HL-60 (cell line): ENCODE measurements at regions not wholly inside any gene's neighbourhood (a gene's known extent, or its start where the extent isn't known, plus 50 kb on each side); places are given as distances from the start of the nearest gene placed in this dataset.

Experiments used
- DNase-seq, 2 experiments: peaks; one replicate each; pipeline ENCODE4 v3.0.0-alpha.2; 2010 to 2020; ENCODE audit warnings: low read depth in 1 of 2, low spot score in 1 of 2
- H3K27ac ChIP-seq: fragments of 250-450 bp; sonication (Bioruptor Pico); replicated peaks from 2 replicates; pipeline ENCODE4 v1.5.1; 2020; ENCODE audit warnings: mild to moderate bottlenecking, moderate library complexity
- H3K27me3 ChIP-seq: fragments of 250-450 bp; sonication (Bioruptor Pico); 2 replicates; pipeline ENCODE4 v1.5.1; 2021; ENCODE audit warnings: mild to moderate bottlenecking, moderate library complexity; ENCODE audit not compliant: insufficient read depth, poor library complexity, severe bottlenecking
- H3K4me3 ChIP-seq: replicated peaks from 2 replicates; pipeline ENCODE4 v1.5.1; 2011; ENCODE audit warnings: mild to moderate bottlenecking, control low read depth, low read length; ENCODE audit not compliant: insufficient read depth
- GABPA ChIP-seq: IDR thresholded peaks from 2 replicates; pipeline ENCODE4 v1.6.1; 2012; ENCODE audit warnings: low read depth
- POLR2AphosphoS5 ChIP-seq: IDR thresholded peaks from 2 replicates; pipeline ENCODE4 v1.6.1; 2012; ENCODE audit warnings: low read depth
- SPI1 ChIP-seq: IDR thresholded peaks from 2 replicates; pipeline ENCODE4 v1.6.1; 2012; ENCODE audit warnings: low read depth, mild to moderate bottlenecking, borderline replicate concordance
- TF ChIP-seq, protein P1 (sequence below): IDR thresholded peaks from one replicate; pipeline ENCODE4 v1.5.1; 2011; ENCODE audit warnings: low read length, control low read depth, inconsistent platforms; ENCODE audit not compliant: insufficient read depth
- TF ChIP-seq, protein P2 (sequence below): IDR thresholded peaks from 2 replicates; pipeline ENCODE4 v1.6.1; 2012; ENCODE audit warnings: low read depth; ENCODE audit not compliant: insufficient replicate concordance

DNA sequence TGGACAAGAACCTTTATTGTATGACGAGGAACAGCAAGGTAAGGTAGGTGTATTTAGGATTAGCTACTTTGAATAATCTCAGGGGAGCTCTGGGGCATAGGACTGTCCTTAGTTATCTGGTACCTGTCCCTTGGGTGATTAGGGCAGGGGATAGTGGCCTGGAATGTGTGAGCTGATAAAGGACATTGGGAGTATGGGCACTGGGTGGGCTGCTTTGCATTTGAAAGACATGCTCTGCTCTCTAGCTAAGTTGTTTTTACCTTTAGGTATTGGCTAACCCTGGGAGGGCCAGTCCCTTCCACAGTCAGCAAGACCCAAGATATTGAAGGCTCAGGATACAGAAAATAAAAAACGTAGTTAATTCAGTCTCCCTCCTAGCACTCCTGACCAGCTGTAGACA lies 282.8 kb upstream of the C9orf72 start:
- TF ChIP-seq SPI1 (no peak), GABPA (no peak), POLR2AphosphoS5 (no peak)
- TF ChIP-seq, protein P1, sequence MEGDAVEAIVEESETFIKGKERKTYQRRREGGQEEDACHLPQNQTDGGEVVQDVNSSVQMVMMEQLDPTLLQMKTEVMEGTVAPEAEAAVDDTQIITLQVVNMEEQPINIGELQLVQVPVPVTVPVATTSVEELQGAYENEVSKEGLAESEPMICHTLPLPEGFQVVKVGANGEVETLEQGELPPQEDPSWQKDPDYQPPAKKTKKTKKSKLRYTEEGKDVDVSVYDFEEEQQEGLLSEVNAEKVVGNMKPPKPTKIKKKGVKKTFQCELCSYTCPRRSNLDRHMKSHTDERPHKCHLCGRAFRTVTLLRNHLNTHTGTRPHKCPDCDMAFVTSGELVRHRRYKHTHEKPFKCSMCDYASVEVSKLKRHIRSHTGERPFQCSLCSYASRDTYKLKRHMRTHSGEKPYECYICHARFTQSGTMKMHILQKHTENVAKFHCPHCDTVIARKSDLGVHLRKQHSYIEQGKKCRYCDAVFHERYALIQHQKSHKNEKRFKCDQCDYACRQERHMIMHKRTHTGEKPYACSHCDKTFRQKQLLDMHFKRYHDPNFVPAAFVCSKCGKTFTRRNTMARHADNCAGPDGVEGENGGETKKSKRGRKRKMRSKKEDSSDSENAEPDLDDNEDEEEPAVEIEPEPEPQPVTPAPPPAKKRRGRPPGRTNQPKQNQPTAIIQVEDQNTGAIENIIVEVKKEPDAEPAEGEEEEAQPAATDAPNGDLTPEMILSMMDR: no peak
- TF ChIP-seq, protein P2, sequence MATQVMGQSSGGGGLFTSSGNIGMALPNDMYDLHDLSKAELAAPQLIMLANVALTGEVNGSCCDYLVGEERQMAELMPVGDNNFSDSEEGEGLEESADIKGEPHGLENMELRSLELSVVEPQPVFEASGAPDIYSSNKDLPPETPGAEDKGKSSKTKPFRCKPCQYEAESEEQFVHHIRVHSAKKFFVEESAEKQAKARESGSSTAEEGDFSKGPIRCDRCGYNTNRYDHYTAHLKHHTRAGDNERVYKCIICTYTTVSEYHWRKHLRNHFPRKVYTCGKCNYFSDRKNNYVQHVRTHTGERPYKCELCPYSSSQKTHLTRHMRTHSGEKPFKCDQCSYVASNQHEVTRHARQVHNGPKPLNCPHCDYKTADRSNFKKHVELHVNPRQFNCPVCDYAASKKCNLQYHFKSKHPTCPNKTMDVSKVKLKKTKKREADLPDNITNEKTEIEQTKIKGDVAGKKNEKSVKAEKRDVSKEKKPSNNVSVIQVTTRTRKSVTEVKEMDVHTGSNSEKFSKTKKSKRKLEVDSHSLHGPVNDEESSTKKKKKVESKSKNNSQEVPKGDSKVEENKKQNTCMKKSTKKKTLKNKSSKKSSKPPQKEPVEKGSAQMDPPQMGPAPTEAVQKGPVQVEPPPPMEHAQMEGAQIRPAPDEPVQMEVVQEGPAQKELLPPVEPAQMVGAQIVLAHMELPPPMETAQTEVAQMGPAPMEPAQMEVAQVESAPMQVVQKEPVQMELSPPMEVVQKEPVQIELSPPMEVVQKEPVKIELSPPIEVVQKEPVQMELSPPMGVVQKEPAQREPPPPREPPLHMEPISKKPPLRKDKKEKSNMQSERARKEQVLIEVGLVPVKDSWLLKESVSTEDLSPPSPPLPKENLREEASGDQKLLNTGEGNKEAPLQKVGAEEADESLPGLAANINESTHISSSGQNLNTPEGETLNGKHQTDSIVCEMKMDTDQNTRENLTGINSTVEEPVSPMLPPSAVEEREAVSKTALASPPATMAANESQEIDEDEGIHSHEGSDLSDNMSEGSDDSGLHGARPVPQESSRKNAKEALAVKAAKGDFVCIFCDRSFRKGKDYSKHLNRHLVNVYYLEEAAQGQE: no peak
- DNase-seq: no peak
- Histone ChIP-seq H3K27ac (no peak overlapping the region), H3K4me3 (no peak overlapping the region), H3K27me3 (no peaks in the 10 kb centered on the region)

DNA sequence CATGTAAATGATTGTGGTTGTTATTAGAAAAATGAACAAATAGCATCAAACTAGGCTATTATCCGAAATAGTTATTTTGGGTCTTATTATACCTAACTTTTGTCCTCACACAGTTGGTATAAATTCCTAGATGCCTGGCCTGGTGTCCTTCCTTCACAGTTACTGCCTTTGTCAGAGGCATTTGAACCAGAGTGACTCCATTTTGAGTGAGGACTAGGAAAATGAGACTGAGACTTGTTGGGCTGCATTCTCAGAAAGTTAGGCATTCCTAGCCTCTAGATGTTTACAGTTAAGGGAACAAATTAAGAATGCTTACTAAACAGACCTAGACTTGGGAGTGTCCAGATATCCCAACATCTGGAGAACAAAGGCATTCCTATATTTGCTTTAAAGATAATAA lies 283.5 kb upstream of the C9orf72 start:
- H3K27me3 ChIP-seq: no peaks in the 10 kb centered on the region
- DNase-seq: no peak
- H3K27ac ChIP-seq: no peak overlapping the region
- no peak for TF ChIP-seq SPI1
- H3K4me3 ChIP-seq: no peak overlapping the region

DNA sequence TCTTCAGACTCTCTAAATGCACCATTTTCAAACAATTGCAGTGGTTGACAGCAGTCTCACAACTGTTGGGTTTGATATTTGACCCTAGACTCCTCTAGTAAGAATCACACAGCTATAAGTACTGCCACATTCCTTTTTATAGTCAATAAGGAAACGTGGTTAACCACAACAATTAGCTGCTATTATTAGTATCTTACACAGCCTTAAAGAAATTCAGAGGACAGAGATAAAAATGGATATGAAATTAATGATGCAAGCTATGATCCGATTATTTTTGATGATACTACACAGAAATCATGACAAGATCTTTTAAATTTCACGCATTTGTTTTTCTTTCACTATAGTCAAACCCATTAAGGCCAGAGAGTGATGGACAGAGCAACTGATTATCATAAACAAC lies 288.6 kb upstream of the C9orf72 start:
- no peak overlapping the region for H3K27ac ChIP-seq
- no peak overlapping the region for H3K4me3 ChIP-seq
- H3K27me3 ChIP-seq: no peaks in the 10 kb centered on the region
- no peak for DNase-seq
- TF ChIP-seq GABPA (no peak), SPI1 (no peak), POLR2AphosphoS5 (no peak)
- TF ChIP-seq, protein P2: no peak
- TF ChIP-seq, protein P1: no peak

DNA sequence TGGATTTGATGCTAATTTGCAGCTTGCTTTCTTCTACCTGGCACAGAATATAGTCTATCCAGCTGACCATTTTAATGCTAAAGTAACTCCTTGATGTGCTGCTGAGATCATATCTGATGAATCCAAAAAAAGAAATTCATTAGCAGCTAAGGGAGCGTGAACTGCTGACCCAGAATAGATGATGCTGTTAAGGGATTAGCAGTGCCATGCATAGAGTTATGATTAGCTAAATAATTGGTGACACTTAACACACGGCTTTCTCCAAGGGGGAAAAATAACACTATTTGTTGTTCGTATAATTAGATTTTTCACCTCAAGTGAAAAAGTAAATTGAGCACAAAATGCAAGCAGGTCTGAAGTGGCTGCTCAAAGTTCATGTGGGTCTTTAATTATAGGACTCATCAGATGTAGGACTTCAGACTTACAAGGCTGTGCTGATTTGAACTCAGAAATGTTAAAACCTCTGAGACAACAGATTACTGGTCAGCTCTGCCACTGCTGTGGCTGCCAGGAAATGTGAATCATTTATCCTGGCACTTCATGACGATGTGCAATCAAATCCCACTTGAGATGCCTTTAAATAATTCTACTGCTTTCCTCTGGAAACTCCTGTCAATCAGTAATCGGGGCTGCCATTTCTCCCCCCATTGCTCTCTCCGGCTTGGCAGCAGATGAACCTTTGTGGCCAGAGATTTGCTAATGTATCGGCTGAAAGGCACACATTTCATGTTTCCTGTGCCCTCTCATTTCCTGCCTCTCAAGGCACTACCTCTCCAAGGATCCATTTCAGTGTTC lies 291.6 kb upstream of the C9orf72 start:
- H3K27me3 ChIP-seq: no peaks in the 10 kb centered on the region
- DNase-seq: no peak
- no peak for TF ChIP-seq GABPA
- no peak overlapping the region for H3K4me3 ChIP-seq
- no peak overlapping the region for H3K27ac ChIP-seq

DNA sequence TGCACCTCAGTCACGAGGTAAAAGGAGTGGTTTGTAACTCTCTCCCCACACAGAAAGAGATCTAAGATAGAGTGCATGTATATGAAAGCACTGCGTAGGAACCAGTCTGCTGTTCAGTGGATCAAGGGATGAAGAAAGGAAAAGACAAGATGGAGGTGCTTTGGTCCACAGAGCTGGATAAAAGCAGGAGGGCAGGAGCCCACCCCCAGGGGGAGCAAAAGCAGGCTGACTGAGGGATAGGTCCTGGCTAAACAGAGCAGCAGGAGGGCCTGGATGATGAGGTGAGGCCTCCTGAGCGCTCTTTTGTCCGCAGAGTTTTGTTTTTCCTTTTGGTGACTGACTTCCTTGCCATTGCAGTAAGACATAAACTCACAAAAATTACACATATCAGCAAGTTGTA lies 293.5 kb upstream of the C9orf72 start:
- no peak overlapping the region for H3K27ac ChIP-seq
- H3K27me3 ChIP-seq: no peaks in the 10 kb centered on the region
- TF ChIP-seq, protein P1: no peak
- TF ChIP-seq POLR2AphosphoS5 (no peak), GABPA (no peak), SPI1 (no peak)
- TF ChIP-seq, protein P2: no peak
- H3K4me3 ChIP-seq: no peak overlapping the region
- no peak for DNase-seq
